Right lobe of liver (tissue), 6 donors: ENCODE measurements at regions not wholly inside any gene's neighbourhood (a gene's known extent, or its start where the extent isn't known, plus 50 kb on each side); places are given as distances from the start of the nearest gene placed in this dataset.

Experiments used
- ATAC-seq, 4 donors: fragments of 200-7000 bp; cut with Tn5 transposase; one replicate each; pipeline ENCODE4 v1.9.1; 2020; ENCODE audit warnings: mild to moderate bottlenecking in 4 of 4, moderate library complexity in 4 of 4
- DNase-seq, 3 donors: peaks; one replicate each; pipeline ENCODE4 v3.0.0-alpha.2; 2020
- H3K27ac ChIP-seq, 3 donors: fragments of 200-600 bp; one replicate each; pipeline ENCODE4 v1.8.0; 2022
- H3K27me3 ChIP-seq, 2 donors: fragments of 200-600 bp; one replicate each; pipeline ENCODE4 v1.8.0; 2022
- H3K36me3 ChIP-seq, 4 donors: fragments of 200-600 bp; sonication (generic) in 1 of 4; one replicate each; pipeline versions ENCODE4 v1.5.1 to v1.8.0; 2017 to 2022; ENCODE audit warnings: control low read depth in 1 of 4
- H3K4me1 ChIP-seq, 4 donors: fragments of 200-600 bp; sonication (generic) in 1 of 4; one replicate each; pipeline versions ENCODE4 v1.5.1 to v1.8.0; 2017 to 2022; ENCODE audit warnings: control low read depth in 1 of 4
- H3K4me3 ChIP-seq, 3 donors: fragments of 200-600 bp; one replicate each; pipeline ENCODE4 v1.8.0; 2022
- H3K9me3 ChIP-seq, 4 donors: fragments of 200-600 bp; sonication (generic) in 1 of 4; one replicate each; pipeline versions ENCODE4 v1.5.1 to v1.8.0; 2017 to 2022; ENCODE audit warnings: control low read depth in 1 of 4
- POLR2A ChIP-seq: fragments of 450-650 bp; IDR thresholded peaks from one replicate; pipeline ENCODE4 v1.6.1; 2017; ENCODE audit warnings: antibody characterized with exemption, mild to moderate bottlenecking
- WGBS: methylation state at CpG from one replicate; pipeline ENCODE4 v1.1.6; 2018; ENCODE audit warnings: low coverage, low lambda C conversion rate; ENCODE audit not compliant: insufficient coverage; ENCODE audit errors: missing lambda C conversion rate; 5-methylcytosine and 5-hydroxymethylcytosine counted together
- intact Hi-C, 2 donors: fragments of 100-400 bp; cut with DNase I; formaldehyde crosslinking; loops; one replicate each; pipeline versions ENCODE4 v1.11.2 to v1.14.1; 2022
- TF ChIP-seq, protein P1 (sequence below), 4 donors: fragments of 200-600 bp in 3 of 4; fragments of 450-650 bp in 1 of 4; IDR thresholded peaks; one replicate each; pipeline versions ENCODE4 v1.5.1 to v1.8.0; 2016 to 2022; ENCODE audit warnings: antibody characterized with exemption in 4 of 4, mild to moderate bottlenecking in 2 of 4
- donor health status: DM: no; HTN: yes; CAD: no.
- donor health status: DM: no; HTN: no; CAD: no.
- donor health status: DM: no; HTN: no; CAD: no.
- donor health status: DM: no; HTN: yes; CAD: no.
- donor health status: DM: no; HTN: yes; CAD: no.

- no peaks in the 10 kb centered on the region for H3K9me3 ChIP-seq
- 21% methylated on average over 4 of the region's 5 CpGs for WGBS
- no peaks in the 10 kb centered on the region for H3K27me3 ChIP-seq
- peak in 1 of 3 donors; percentile 67 for DNase-seq
- ATAC-seq = peak in 1 of 4 donors; percentile 3
- no peaks in the 10 kb centered on the region for H3K36me3 ChIP-seq
- no peak for TF ChIP-seq POLR2A
- TF ChIP-seq, protein P1, sequence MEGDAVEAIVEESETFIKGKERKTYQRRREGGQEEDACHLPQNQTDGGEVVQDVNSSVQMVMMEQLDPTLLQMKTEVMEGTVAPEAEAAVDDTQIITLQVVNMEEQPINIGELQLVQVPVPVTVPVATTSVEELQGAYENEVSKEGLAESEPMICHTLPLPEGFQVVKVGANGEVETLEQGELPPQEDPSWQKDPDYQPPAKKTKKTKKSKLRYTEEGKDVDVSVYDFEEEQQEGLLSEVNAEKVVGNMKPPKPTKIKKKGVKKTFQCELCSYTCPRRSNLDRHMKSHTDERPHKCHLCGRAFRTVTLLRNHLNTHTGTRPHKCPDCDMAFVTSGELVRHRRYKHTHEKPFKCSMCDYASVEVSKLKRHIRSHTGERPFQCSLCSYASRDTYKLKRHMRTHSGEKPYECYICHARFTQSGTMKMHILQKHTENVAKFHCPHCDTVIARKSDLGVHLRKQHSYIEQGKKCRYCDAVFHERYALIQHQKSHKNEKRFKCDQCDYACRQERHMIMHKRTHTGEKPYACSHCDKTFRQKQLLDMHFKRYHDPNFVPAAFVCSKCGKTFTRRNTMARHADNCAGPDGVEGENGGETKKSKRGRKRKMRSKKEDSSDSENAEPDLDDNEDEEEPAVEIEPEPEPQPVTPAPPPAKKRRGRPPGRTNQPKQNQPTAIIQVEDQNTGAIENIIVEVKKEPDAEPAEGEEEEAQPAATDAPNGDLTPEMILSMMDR (IDR thresholded peaks at IDR 0.05) = no peak
- H3K27ac ChIP-seq = peak overlapping the region; percentile 59 to 95 (median 65)
- peaks cover 2 to 63% (median 34%) of the 10 kb centered on the region in 4 donors for H3K4me1 ChIP-seq
- H3K4me3 ChIP-seq = no peak overlapping the region
- intact Hi-C loops = no loop called here
Measured at GRCh38 chr2:42930025-42930581, 137.7 kb upstream of the HAAO start.

GRCh38 chr2:42929546-42930024 is 137.2 kb upstream of the HAAO start:
- intact Hi-C loops = no loop called here
- Histone ChIP-seq H3K4me3 (no peak overlapping the region), H3K4me1 (peaks cover 2 to 68% (median 37%) of the 10 kb centered on the region in 4 donors), H3K36me3 (no peaks in the 10 kb centered on the region), H3K27me3 (no peaks in the 10 kb centered on the region), H3K27ac (peak overlapping the region; percentile 59 to 95 (median 65)), H3K9me3 (no peaks in the 10 kb centered on the region)
- ATAC-seq (no peak), DNase-seq (no peak)
- WGBS = 77% methylated on average over 4 of the region's 4 CpGs
- TF ChIP-seq, protein P1 (IDR thresholded peaks at IDR 0.05) = no peak
- TF ChIP-seq POLR2A = no peak

GRCh38 chr2:42928692-42929545 is 136.5 kb upstream of the HAAO start:
- Histone ChIP-seq H3K27me3 (no peaks in the 10 kb centered on the region), H3K4me3 (no peak overlapping the region), H3K27ac (peak overlapping the region; percentile 59 to 95 (median 65)), H3K36me3 (no peaks in the 10 kb centered on the region), H3K4me1 (peaks cover 2 to 75% (median 39%) of the 10 kb centered on the region in 4 donors), H3K9me3 (no peaks in the 10 kb centered on the region)
- no peak for TF ChIP-seq POLR2A
- TF ChIP-seq, protein P1 (IDR thresholded peaks at IDR 0.05) = peak in 2 of 4 donors; percentile 27 to 39
- WGBS = 36% methylated on average over 3 of the region's 13 CpGs
- peak; percentile 9 to 42 (median 18) for ATAC-seq
- intact Hi-C loops = no loop called here
- peak in 2 of 3 donors; percentile 65 to 70 for DNase-seq

- Histone ChIP-seq H3K4me3 (no peak overlapping the region), H3K4me1 (peaks cover 2 to 82% (median 39%) of the 10 kb centered on the region in 4 donors), H3K27ac (peak overlapping the region in 2 of 3 donors; percentile 36 to 95), H3K27me3 (no peaks in the 10 kb centered on the region), H3K9me3 (no peaks in the 10 kb centered on the region), H3K36me3 (no peaks in the 10 kb centered on the region)
- ATAC-seq (no peak), DNase-seq (no peak)
- intact Hi-C loops = no loop called here
- WGBS = 19% methylated on average over 8 of the region's 9 CpGs
- TF ChIP-seq, protein P1 (IDR thresholded peaks at IDR 0.05) = no peak
- no peak for TF ChIP-seq POLR2A
Measured at GRCh38 chr2:42928161-42928691, 135.8 kb upstream of the HAAO start.
